ENCODE measurements at regions not wholly inside any gene's neighbourhood (a gene's known extent, or its start where the extent isn't known, plus 50 kb on each side); places are given as distances from the start of the nearest gene placed in this dataset.

GRCh38 chr12:24425601-24425970 is 476.1 kb upstream of the SOX5 start:
- intact Hi-C loops (cut with micrococcal nuclease), result no loop called here
- POLR2A ChIA-PET (ENCODE audit: unreplicated experiment), result no interaction called here
- ATAC-seq (no peak), DNase-seq (no peak)
- TF ChIP-seq EZH2 (IDR thresholded peaks at IDR 0.05; ENCODE audit: low read length, unreplicated experiment), result no peak
- no peak for TF ChIP-seq EZH2phosphoT487 (IDR thresholded peaks at IDR 0.05; ENCODE audit: borderline replicate concordance, low read length)
- TF ChIP-seq CTCF (conservative IDR thresholded peaks at IDR 0.05; ENCODE audit: low read depth, low read length), result no peak
- Histone ChIP-seq H3K4me3 (ENCODE audit: low read length) (no peak overlapping the region), H4K20me1 (ENCODE audit: low read length) (no peaks in the 10 kb centered on the region), H3K27me3 (ENCODE audit: low read length) (no peaks in the 10 kb centered on the region; the same call in 1 of the 2 replicates), H3K27ac (ENCODE audit: low read length) (no peak overlapping the region), H2AFZ (ENCODE audit: low read length) (no peak overlapping the region), H3F3A (ENCODE audit: low read length, unreplicated experiment) (no peaks in the 10 kb centered on the region), H3K79me2 (ENCODE audit: low read length) (no peaks in the 10 kb centered on the region), H3K36me3 (ENCODE audit: low read depth, low read length) (no peaks in the 10 kb centered on the region), H3K4me1 (ENCODE audit: insufficient read depth, low read length) (no peaks in the 10 kb centered on the region), H3K9ac (ENCODE audit: low read length) (no peak overlapping the region), H3K9me3 (ENCODE audit: low read length) (no peaks in the 10 kb centered on the region), H3K9me2 (replicated peaks; ENCODE audit: low read length) (no peaks in the 10 kb centered on the region), H3K4me2 (ENCODE audit: low read length) (no peak overlapping the region)
- BruUV-seq (replicated peaks), result no TSS peak
- CTCF ChIA-PET, result no interaction called here

DNA sequence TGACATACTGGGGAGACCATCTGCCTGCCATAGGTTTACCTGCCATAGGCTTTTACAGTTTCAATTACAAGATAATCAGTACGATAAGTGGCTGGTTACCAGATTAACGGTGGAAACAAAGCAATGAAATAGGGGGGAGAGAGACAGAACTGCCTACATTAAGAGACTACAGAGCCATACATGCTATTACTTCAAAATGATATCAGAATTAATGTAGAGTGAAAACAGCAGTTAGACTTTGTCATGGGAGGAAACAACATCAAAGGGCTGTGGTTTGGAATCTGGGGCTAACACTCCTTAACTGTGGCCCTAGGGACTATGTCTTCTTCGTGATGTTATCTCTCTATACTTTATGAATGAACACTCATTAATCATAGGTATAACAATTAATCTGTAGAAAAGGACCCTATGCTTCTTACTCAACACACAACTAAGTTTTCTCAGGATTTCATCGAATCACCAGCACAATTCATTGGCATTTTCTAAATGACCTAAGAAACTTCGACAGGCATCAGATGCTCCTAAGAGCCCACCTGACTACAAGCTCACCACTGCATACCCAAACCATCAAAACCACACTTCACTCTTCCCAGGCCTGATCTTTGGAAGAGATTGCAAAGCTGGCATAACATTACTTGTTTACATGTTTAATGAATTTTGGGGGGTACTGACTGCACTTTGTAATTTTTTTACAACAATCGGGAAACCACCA is 475.6 kb upstream of the SOX5 start:
- Histone ChIP-seq H3F3A (ENCODE audit: low read length, unreplicated experiment) (no peaks in the 10 kb centered on the region), H3K9me3 (ENCODE audit: low read length) (no peaks in the 10 kb centered on the region), H3K36me3 (ENCODE audit: low read depth, low read length) (no peaks in the 10 kb centered on the region), H3K27me3 (ENCODE audit: low read length) (no peaks in the 10 kb centered on the region; the same call in 1 of the 2 replicates), H3K27ac (ENCODE audit: low read length) (no peak overlapping the region), H2AFZ (ENCODE audit: low read length) (no peak overlapping the region), H3K79me2 (ENCODE audit: low read length) (no peaks in the 10 kb centered on the region), H3K4me3 (ENCODE audit: low read length) (no peak overlapping the region), H3K9ac (ENCODE audit: low read length) (no peak overlapping the region), H3K9me2 (replicated peaks; ENCODE audit: low read length) (no peaks in the 10 kb centered on the region), H3K4me2 (ENCODE audit: low read length) (no peak overlapping the region), H3K4me1 (ENCODE audit: insufficient read depth, low read length) (no peaks in the 10 kb centered on the region), H4K20me1 (ENCODE audit: low read length) (no peaks in the 10 kb centered on the region)
- DNase-seq (no peak), ATAC-seq (no peak)
- no TSS peak for BruUV-seq (replicated peaks)
- intact Hi-C loops (cut with micrococcal nuclease), result no loop called here
- ChIA-PET POLR2A (ENCODE audit: unreplicated experiment) (no interaction called here), CTCF (no interaction called here)
- TF ChIP-seq EZH2 (IDR thresholded peaks at IDR 0.05; ENCODE audit: low read length, unreplicated experiment) (no peak), EZH2phosphoT487 (IDR thresholded peaks at IDR 0.05; ENCODE audit: borderline replicate concordance, low read length) (no peak), CTCF (conservative IDR thresholded peaks at IDR 0.05; ENCODE audit: low read depth, low read length) (no peak)

DNA sequence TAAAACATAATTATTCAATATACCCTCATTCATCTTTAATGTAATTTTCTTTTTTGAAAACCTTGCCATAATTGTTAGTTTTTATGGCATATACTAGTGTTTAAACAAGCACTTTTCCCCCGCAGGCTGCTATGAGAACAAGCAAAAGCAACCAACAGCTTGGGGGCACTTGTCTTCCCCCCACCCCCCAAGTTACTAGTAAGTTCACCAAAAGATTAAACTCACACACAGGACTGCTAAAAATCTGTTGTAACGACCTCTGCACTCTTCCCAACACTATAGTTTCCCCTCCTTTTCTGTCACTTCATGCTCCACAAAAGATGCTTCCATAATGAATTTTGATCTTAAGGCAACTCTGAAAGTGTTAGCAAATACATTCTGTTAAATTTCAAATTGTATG is 474.9 kb upstream of the SOX5 start:
- Histone ChIP-seq H3K27ac (ENCODE audit: low read length) (no peak overlapping the region), H3K9ac (ENCODE audit: low read length) (no peak overlapping the region), H2AFZ (ENCODE audit: low read length) (no peak overlapping the region), H3K4me2 (ENCODE audit: low read length) (no peak overlapping the region), H3K4me3 (ENCODE audit: low read length) (no peak overlapping the region), H3K79me2 (ENCODE audit: low read length) (no peaks in the 10 kb centered on the region), H3K4me1 (ENCODE audit: insufficient read depth, low read length) (no peaks in the 10 kb centered on the region), H3K27me3 (ENCODE audit: low read length) (no peaks in the 10 kb centered on the region; the same call in 1 of the 2 replicates), H4K20me1 (ENCODE audit: low read length) (no peaks in the 10 kb centered on the region), H3K36me3 (ENCODE audit: low read depth, low read length) (no peaks in the 10 kb centered on the region), H3F3A (ENCODE audit: low read length, unreplicated experiment) (no peaks in the 10 kb centered on the region), H3K9me2 (replicated peaks; ENCODE audit: low read length) (no peaks in the 10 kb centered on the region), H3K9me3 (ENCODE audit: low read length) (no peaks in the 10 kb centered on the region)
- CTCF ChIA-PET, result no interaction called here
- POLR2A ChIA-PET (ENCODE audit: unreplicated experiment), result no interaction called here
- no peak for ATAC-seq
- DNase-seq, result no peak
- intact Hi-C loops (cut with micrococcal nuclease), result no loop called here
- no peak for TF ChIP-seq EZH2 (IDR thresholded peaks at IDR 0.05; ENCODE audit: low read length, unreplicated experiment)
- no peak for TF ChIP-seq CTCF (conservative IDR thresholded peaks at IDR 0.05; ENCODE audit: low read depth, low read length)
- TF ChIP-seq EZH2phosphoT487 (IDR thresholded peaks at IDR 0.05; ENCODE audit: borderline replicate concordance, low read length), result no peak
- BruUV-seq (replicated peaks), result no TSS peak

Data from PC-3 (cell line).